Posterior cingulate gyrus (tissue), 11 donors: ENCODE measurements at regions not wholly inside any gene's neighbourhood (a gene's known extent, or its start where the extent isn't known, plus 50 kb on each side); places are given as distances from the start of the nearest gene placed in this dataset.

Experiments used
- DNase-seq, 10 donors: peaks; one replicate each; pipeline versions ENCODE4 v3.0.0 to v3.0.0-alpha.2; 2020 to 2021; ENCODE audit warnings: mixed read lengths in 3 of 10
- intact Hi-C: fragments of 100-400 bp; cut with DNase I; formaldehyde crosslinking; loops from one replicate; pipeline ENCODE4 v1.15.1; 2023

DNA sequence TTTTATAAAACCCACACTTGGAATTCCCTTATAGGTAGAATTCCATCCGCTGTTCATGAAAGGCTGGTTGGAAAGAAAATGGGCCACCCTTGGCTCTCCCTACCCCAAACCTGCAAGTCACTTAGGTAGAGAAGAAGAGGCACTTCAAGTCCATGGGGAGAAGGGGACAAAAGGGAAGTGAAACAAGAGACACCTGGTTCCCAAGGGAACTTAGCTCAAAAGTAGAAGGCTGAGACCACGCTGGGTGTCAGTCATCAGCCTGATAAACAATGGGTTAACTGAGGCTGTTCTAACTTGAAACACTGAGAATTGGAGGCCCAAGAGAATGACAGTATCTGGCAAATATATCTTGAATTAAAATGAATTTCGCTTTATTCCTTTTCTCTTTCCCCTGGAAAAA lies 330.8 kb upstream of the NFE2L3 start:
- DNase-seq: no peak
- intact Hi-C loops: no loop called here

DNA sequence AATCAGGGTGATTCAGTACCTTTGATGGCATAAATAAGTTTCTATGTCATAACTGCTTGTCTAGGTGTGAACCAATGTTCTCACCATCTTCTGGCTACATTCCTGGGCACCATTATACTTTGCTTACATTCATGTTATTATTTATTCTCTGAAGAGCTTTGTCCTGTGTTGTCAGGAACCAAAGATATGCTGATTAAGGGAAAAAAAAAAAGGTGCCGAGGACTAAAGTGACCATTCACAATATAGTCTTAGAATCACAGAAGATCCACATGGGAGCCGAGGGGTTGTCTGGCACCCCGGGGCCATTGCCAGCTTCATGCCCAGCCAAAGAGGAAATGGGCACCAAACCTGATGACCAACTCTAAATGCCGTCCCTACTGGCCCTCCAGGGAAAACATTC lies 329.2 kb upstream of the NFE2L3 start:
- DNase-seq: no peak
- intact Hi-C loops: no loop called here

DNA sequence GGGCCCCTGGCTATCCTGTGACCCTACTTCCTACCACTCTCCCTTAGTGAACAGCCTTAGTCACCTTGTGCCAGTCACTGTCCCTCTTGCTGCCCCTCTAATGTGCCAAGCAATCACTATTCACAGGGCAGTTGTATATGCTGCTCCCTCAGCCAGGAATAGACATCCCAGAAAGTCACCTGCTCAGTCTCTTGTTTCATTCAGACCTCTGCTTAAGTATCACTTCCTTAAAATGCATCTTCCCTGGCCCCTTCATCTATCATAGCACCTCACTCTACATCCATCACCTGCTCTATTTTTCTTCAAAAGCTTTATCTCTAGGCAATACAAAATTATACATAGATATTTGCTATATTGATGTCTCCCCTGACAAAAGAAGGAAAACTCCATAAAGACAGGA lies 328.4 kb upstream of the NFE2L3 start:
- intact Hi-C loops: no loop called here
- no peak for DNase-seq

DNA sequence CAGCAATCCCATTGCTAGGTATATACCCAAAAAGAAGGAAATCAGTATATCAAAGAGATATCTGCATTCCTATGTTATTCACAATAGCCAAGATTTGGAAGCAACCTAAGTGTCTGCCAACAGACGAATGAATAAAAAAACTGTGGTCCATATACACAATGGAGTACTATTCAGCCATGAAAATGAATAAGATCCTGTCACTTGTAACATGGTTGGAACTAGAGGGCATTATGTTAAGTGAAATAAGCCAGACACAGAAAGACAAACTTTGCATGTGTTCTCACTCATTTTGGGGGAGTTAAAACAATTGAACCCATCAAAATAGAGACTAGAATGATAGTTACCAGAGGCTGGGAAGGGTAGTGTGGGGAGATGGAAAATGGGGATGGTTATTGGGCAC lies 323.5 kb upstream of the NFE2L3 start:
- intact Hi-C loops: no loop called here
- DNase-seq: no peak

DNA sequence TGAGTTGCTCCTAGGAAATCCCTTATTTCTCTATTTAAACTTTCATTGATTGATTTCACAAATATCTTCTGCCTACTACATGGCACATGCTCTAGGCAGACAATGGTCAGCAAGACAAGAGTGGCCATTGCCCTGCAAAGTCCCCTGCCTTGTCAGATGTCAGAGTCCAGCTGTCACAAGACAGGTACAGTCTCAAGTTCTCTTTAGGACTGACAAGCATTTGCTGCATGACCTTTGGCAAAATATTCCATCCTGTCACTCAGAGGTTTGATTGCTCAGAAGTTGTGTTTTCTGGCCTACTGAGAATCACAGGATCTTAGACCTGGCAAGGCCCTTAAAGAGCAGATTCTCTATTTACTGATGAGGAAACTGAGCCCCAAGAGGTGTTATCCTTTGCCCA lies 322.3 kb upstream of the NFE2L3 start:
- no peak for DNase-seq
- intact Hi-C loops: loop anchor here (10.0 kb wide), 1 partner anchor 105 kb away; no protein-coding TSS in a partner anchor

DNA sequence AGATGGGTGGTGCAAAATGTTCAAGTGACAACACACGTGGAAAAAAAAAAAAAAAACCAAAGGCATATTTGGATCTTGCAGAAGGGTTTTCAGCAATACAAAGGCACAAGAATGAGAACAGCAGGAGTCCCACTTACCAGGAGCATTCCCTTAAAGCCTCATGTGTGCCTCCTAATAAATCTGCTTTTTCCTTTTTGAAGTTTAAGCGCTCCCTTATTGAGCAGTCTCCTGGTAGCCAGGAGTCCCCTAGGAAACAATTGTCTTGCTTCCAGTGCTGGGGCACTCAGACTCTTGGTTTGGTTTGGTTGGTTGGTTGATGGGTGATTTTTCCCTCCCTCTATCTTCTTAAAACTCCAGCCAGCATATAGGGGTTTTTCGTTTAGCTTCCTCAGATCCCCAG lies 321.8 kb upstream of the NFE2L3 start:
- intact Hi-C loops: loop anchor here (10.0 kb wide), 1 partner anchor 105 kb away; no protein-coding TSS in a partner anchor
- DNase-seq: no peak

DNA sequence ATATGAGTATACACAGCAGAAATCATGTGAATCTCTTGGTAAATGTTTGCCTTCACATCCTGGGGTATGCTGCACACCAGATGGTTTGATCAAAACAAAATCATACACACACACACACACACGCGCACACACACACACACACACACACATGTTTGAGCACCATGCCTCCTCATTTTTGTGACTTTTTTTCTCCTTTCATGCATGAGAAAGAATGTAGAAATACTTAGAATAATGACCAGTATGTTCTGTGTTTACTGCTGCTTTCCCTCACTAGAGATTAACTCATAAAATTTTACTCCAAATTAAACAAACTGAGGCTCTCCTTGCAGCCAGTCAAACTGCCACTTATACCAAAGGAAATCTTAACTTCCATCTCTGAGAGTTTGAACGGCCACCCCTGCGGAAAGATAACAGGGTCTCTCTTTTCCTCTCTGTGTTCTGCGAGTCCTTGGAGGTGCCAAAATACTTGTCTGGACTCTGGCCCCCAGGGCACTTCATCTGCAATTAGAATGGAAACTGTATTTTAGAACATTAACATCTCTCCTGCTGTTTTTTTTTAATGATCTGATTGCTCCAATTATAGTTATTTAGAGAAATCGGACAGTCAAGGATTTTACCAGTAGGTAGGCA lies 320.8 kb upstream of the NFE2L3 start:
- intact Hi-C loops: loop anchor here (10.0 kb wide), 1 partner anchor 106 kb away; no protein-coding TSS in a partner anchor
- no peak for DNase-seq

DNA sequence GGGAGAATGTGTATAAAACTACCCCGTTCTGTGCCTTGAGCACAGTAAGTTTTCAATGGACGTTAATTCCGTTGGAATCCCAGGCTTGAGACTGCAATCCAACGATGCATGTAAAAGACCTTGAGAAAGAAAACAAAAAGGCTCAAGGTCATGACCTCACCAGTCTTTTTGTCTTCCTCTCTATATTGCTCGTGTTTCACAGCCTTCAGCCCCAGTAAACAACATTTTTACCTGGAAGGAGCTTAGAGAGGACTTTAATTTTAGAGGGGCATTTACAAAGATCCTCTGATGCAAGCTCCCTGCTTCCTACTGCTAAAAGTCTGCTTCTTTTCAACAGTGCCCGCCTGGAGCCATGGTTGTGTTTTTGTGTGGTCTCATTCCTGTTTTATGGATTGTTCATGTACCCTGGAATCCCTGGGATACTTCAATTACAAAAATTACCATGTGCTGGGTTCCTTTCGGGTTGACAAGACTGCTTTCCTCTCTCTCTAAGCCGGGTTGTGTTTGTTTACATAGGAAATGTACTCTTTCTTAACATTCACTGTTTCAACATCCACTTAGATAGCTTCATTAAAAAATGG lies 320.1 kb upstream of the NFE2L3 start:
- intact Hi-C loops: loop anchor here (10.0 kb wide), 1 partner anchor 107 kb away; no protein-coding TSS in a partner anchor
- DNase-seq: no peak

DNA sequence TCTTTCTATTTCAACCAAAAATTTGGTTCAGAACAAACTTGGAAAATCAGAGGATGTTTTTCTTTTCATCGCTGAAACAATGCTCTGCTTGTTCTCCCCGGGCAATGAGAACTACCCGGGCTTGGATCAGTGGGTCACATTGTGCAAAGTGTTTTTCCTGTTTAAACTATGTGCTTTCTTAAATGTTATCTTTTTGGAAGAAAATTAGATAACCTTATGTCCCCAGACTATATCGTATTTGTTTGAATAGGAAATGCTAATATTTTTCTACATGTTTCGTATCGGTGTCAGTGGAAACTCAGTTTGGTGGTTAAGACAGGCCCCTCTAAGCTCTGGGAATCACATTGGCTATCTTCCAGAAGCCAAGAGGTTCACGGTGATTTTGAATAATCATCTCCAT lies 319.5 kb upstream of the NFE2L3 start:
- DNase-seq: peak in 1 of 10 donors; percentile 45
- intact Hi-C loops: loop anchor here (10.0 kb wide), 1 partner anchor 108 kb away; no protein-coding TSS in a partner anchor

DNA sequence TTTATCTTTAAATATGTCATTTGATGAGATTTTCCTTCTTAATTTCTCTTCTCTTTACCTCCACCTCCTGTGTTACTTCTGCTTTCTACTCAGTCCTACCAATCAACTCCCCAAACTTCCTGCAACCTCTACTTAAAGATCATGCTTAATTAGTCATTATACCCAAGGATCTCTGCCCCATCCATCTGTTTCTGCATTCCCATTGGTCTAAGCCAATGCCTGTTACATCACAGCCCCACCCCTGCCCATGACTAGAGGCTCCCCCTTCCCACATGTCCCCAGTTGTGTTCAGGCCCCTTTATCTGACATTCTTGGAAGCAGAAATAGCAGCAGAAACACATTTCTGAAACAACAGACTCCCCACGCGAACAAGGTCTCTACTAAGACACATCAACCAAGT lies 319.1 kb upstream of the NFE2L3 start:
- no peak for DNase-seq
- intact Hi-C loops: loop anchor here (10.0 kb wide), 1 partner anchor 108 kb away; no protein-coding TSS in a partner anchor

DNA sequence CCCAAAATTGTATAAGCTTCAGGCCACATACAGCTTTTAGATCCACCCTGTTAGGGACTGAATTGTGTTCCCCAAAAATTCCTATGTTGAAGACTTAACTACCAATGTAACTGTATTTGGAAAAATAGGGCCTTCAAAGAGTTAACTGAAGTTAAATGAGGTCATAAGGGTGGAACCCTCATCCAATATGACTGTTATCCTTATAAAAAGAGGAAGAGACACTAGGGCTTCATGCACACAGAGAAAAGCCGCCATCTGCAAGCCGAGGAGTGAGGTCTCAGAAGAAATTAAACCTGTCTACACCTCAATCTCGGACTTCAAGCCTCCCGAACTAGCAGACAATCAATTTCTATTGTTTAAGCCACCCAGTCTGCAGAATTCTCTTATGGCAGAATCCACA lies 317.9 kb upstream of the NFE2L3 start:
- no peak for DNase-seq
- intact Hi-C loops: loop anchor here (10.0 kb wide), 1 partner anchor 109 kb away; no protein-coding TSS in a partner anchor

DNA sequence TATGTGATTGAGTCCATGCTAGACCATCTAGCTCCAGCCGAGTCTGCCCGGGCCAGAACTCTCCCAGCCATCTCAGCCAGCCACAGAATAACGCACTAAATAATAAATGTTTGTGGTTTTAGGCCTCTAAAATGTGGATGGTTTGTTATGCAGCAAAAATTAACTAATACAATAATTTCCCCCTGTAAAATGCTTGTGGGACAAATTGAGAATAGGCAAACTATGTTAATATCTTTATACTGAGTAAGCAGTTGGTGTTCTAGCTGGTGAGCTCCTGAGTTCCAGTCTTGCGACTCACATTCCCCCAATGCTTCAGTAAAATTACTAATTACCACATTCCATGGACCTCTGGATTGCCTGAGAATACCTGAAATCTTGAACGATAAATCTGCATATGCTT lies 316.8 kb upstream of the NFE2L3 start:
- no peak for DNase-seq
- intact Hi-C loops: loop anchor here (10.0 kb wide), 1 partner anchor 110 kb away; no protein-coding TSS in a partner anchor

DNA sequence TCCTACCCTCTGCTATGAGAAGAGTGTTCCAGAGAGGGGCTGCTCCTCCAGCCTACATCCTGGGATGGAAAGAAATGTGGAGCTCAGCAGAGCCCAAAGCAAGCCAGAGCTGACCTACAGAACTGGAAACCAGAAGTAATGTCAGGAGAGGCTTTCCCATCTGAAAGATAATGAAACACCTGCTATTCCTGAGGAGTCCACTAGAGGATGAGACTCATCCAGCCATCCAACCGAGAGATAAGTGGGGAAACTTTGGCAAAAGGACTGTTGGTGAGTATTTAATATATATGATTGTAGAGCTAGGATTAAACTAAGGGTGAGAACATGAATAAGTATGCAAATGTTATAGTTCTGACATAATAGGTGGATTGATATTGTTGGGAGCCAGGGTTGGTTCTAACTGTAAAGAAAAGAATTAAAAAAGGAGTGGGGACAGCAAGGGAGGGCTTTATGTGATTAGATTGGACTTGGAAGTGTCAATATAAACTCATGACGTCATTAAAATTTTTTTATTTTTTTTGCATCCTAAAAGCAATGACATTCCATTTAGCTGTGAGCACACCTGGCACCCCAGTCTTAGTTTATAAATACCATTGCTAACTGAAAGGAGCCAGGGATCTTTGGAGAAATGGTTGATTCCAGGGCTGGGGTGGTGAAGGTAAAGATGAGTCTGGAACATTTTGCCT lies 312.8 kb upstream of the NFE2L3 start:
- intact Hi-C loops: loop anchor here (10.0 kb wide), 1 partner anchor 114 kb away; no protein-coding TSS in a partner anchor
- no peak for DNase-seq

DNA sequence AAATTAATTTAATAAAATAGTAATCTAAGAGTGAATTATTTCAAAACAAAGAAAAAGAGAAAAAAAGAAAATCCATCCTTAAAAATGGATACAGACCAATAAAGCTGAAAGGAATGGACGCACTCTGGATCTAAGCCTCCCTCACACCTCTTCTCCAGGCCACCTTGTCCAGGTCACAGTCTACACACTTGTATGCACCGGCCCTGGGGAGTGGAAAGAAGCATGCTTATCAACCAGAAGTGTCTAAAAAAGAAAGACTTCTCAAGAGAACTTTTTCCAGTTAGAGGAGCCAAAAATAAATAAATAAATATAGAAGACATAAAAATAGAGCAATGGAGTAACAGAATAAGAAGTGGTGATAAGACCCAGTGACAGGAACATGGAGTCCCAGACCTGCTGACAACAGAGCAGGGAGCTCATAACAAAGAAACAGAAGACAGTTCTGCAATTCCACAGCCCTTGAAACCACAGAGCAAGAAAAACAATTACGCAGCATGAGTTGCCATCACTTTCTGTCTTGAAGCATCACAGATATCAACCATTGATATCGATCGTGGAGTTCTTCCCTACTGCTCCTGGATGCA lies 311.7 kb upstream of the NFE2L3 start:
- intact Hi-C loops: no loop called here
- no peak for DNase-seq

DNA sequence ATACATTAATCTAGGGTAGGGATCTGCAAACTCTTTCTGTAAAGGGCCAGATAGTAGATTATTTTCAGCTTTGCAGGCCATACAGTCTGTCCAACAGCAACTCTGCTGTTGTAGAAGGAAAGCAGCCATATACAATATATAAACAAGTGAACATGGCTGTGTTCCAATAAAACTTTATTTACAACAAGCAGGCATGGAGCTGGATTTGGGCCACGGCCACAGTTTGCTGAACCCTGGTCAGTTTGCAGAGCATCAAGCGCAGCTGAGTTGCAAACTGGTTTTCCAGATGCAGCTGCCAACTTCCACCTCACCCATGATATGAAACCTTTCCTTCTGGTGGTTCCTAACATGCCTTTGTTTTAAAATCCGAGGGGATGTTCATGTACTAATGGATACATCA lies 310.4 kb upstream of the NFE2L3 start:
- intact Hi-C loops: no loop called here
- DNase-seq: no peak

DNA sequence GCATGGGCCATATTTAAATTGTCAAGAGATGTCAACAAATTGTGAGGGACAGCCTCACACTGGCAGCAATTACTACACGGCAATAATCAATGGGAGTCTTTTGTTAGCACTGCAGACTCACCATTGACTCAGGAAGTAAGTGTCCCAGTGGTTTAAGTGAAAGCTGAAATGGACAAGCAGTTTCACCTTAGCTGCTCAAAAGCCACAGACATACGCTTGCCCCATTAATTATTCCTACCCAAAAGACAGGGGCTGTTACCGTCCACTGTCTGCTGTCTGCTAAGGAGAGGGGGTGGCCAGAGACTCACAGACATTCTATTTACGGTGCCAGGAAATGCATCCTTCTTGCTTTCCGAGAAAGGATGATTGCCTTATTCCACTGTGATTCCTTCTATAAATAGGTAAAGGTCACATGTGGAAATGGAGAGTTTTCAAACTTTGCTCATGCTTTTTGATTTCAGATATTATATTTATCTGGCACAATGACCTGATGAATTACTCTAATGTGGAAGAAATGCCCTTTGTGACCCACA lies 309.7 kb upstream of the NFE2L3 start:
- intact Hi-C loops: no loop called here
- DNase-seq: no peak

DNA sequence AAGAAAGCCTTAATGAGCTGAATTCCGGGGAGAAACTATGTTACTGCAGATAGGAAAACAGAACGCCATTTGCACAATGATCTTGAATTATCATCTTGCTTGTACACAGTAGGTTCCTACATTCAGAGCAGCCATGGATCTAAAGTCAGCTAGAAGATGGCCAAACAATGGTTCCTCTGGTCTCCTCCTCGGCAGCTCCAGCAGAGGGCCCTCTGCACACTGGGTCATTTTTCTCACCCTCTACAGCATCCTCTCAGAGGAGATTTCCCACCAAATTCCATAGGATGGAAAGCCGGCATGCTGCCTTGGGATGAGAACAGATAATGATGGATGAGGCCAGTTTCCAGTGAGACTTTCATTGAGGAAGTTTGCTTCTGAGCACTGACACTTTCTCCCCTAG lies 308.5 kb upstream of the NFE2L3 start:
- DNase-seq: no peak
- intact Hi-C loops: no loop called here

DNA sequence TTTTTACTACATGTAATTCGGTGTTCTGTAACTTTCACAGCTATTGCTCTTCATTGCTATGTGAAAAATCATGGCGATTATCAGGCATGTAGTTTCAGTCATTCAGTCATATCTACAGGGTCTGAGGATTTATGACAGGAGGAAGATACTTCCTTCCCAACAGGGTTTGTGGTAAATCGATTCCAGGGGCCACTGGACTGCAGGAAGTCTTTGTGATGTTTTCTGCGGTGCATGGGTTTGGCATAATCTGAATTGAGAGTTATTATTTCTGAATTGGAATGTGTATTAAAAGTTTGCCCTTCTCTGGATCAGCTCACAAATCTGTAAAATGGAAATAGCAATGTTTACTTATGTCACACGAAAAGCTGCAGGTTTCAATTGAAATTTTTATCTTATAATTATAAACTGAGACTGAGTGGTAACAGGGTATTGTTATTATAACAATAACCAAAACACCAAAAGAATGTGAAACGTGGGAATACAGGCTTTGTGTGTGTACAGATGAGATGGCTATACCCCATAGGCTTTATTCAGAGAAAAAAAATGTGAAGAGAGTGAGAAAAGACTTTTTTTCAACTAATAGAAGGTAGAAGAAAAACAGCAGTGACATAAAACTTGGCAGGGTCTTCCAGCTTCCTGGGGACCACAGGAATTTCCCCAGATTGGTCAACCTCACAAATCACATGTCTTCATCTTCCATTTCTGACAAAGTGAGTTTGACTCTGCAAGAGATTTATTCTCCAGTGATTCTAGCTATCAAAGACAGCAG lies 307.7 kb upstream of the NFE2L3 start:
- intact Hi-C loops: no loop called here
- DNase-seq: no peak

DNA sequence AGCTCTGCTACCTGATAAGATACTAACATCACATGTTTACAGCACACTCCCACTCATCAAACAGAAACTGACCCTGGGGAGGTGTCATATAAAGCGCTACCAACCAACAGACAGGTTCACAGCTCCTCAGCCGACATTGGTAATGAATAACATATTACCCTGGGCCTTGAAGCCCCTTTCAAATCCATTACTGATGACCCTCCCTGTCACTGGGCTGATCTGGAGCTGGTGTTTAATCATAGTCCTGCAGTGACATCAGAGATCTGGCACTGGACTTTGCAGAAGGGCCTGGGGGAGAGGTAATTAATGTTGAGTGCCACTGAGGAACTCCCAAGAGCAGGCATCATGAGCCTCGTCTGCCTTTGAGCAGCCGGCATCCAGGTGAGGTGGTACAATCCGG lies 306.5 kb upstream of the NFE2L3 start:
- intact Hi-C loops: no loop called here
- DNase-seq: no peak

DNA sequence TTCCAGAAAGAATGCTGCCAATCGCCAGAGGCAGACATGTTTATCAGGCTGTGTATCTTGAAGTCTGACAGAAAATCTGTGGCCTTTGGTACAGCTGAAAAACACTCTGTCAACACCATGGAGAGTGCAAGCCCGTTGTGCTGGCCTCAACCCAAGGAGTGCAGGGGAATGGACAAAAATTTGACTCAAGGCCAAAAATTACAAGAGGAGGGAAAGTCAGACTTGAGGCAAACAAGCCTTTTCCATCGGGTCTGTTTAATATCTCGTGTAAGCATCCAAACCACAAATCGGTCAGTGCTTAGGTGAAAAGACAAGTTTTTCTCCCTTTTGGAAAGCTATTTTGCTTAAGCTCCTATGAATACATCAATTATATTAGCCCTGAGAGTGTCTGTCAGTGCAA lies 305.3 kb upstream of the NFE2L3 start:
- intact Hi-C loops: no loop called here
- peak in 1 of 10 donors; percentile 60 for DNase-seq
